ENCODE measurements at regions not wholly inside any gene's neighbourhood (a gene's known extent, or its start where the extent isn't known, plus 50 kb on each side); places are given as distances from the start of the nearest gene placed in this dataset.

DNA sequence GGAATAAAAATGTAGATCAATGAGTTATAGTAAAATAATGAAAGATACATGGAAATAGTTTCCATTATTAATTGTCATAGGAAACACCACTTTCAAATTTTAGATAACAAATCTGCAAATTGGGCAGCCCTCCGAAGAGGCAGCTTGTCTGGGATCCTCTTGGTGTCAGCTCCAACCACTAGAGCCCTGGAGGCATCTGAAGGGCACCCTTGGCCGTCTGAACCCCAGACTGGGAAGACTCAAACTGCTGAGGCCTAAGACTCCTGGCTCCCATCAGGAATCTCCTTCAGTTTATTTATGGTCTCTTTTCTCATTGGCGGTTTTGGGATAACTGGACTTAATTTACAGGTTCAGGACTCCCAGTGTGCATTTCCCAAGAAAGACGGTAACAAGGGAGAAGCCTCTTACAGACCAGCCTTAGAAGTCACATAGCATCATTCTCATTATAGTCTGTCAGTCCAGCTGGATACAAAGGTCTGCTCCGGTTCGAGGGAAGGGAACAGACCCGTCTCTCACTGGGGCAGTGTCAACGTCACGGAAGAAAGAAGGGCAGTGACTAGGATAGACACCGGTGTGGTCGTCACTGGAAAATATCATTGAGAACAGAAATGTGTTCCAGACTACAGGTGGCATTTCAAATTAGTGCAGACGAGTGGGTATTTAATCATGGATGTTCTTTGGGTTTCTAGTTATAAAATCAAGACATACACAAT, 390.7 kb upstream of the NETO1 start:
- no peak for TF ChIP-seq CTCF (IDR thresholded peaks at IDR 0.05)
- Histone ChIP-seq H3K4me3 (no peak overlapping the region), H3K27ac (no peak overlapping the region)
- no peak for DNase-seq (ENCODE audit: low spot score)

DNA sequence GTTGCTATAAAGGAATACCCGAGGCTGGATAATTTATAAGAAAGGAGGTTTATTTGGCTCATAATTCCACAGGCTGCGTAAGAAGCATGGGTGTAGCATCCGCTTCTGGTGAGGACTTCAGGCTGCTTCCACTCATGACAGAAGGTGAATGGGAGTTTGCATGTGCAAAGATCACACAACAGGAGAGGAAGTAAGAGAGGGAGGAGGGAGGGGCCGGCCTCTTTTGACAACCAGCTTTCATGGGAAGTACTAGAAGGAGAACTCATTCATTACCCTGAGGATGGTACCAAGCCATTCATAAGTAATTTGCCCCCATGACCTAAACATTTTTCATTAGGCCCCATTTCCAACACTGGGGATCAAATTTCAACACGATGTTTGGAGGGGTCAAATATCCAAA, 386.8 kb upstream of the NETO1 start:
- DNase-seq (ENCODE audit: low spot score) = no peak
- TF ChIP-seq CTCF (IDR thresholded peaks at IDR 0.05) = no peak
- H3K4me3 ChIP-seq = no peak overlapping the region
- no peak overlapping the region for H3K27ac ChIP-seq

DNA sequence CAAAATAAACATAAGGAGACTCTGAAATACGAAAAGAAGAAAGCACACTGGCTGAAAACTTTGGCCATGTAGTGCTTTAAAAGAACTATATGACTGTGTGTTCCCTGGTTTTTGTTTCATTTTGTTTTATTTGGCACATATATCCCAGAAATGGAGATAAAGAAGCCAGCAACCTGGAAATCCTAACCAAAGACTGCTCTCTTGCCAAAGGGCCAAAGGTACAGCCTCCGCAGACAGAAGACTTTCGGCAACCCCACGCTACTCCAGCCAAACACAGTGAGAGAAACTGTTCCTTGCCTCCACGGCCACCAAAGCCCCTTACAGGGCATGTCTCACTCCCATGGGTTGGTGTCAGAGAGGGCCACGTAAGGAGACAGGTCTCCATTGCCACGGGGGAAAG, 381.2 kb upstream of the NETO1 start:
- TF ChIP-seq CTCF (IDR thresholded peaks at IDR 0.05) = no peak
- Histone ChIP-seq H3K27ac (no peak overlapping the region), H3K4me3 (no peak overlapping the region)
- DNase-seq (ENCODE audit: low spot score) = no peak

DNA sequence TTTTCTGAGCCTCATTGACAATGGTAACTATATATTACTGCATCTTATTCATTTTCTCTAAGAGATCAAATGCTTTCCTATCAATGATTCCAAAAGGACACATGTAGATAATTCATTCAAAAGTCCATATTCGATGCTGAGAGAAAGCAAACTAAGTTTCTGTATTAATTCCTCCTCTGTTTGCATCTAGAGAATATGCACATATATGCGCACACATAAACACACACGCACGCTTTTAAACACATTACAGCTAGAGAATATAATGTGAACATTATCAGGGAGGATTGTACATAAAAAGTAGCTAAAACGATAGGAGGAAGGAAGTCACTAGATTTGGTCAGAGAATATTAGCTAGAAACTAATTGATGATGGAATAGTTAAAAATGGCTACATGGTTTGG, 379.0 kb upstream of the NETO1 start:
- no peak overlapping the region for H3K27ac ChIP-seq
- no peak for TF ChIP-seq CTCF (IDR thresholded peaks at IDR 0.05)
- no peak overlapping the region for H3K4me3 ChIP-seq
- DNase-seq (ENCODE audit: low spot score) = no peak

DNA sequence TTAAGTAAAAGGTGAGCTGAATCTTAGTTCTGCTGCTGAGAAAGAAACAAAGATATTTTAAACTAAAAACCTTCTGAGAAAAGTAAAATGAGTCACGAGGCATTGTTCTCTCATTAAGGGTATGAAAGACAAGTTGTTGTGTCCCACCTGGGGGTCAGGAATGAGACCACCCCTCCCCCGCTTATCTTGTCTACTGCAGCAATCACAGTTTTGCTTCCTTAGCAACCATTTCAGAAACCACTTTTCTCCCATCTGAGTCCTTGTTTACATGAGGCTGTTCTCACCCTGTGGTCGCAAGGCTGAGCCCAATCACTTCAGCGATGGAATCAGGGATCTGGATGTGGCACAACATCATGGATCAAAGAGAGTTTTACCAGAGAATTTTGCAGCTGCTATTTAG, 377.6 kb upstream of the NETO1 start:
- no peak for TF ChIP-seq CTCF (IDR thresholded peaks at IDR 0.05)
- no peak for DNase-seq (ENCODE audit: low spot score)
- no peak overlapping the region for H3K27ac ChIP-seq
- no peak overlapping the region for H3K4me3 ChIP-seq

GRCh38 chr18:73244401-73244800, 376.6 kb upstream of the NETO1 start:
- no peak for DNase-seq (ENCODE audit: low spot score)
- TF ChIP-seq CTCF (IDR thresholded peaks at IDR 0.05) = no peak
- Histone ChIP-seq H3K27ac (no peak overlapping the region), H3K4me3 (no peak overlapping the region)

DNA sequence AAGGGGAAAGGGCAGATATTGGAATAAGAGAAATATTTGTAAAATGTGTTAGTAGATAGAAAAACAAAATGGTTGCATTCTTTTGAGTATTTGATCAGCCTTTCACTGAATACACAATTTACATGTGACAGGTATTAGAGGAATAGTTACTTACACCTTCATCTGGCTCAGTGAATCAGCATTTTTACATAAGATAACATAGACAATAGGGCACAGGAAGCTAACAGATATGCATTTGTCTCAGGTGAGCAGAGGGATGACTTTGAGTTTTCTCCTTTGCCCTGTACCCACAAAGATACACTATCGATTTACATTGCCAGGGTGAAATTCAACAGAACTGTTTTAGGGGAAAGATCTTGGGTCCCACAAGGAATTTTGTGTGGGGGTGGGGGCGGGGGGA, 373.1 kb upstream of the NETO1 start:
- TF ChIP-seq CTCF (IDR thresholded peaks at IDR 0.05) = no peak

More for the DNA sequence above, 373.1 kb upstream of the NETO1 start:
- H3K27ac ChIP-seq = no peak overlapping the region
- H3K4me3 ChIP-seq = no peak overlapping the region
- DNase-seq (ENCODE audit: low spot score) = no peak

Measured in coronary artery (tissue), 2 donors.